GM23338 (cell line): ENCODE measurements at regions not wholly inside any gene's neighbourhood (a gene's known extent, or its start where the extent isn't known, plus 50 kb on each side); places are given as distances from the start of the nearest gene placed in this dataset.

Experiments used
- ATAC-seq: fragments of 200-7000 bp; cut with Tn5 transposase; 3 replicates; pipeline ENCODE4 v1.9.1; 2020
- DNase-seq: peaks from one replicate; pipeline ENCODE4 v3.0.0-alpha.2; 2015; ENCODE audit warnings: low spot score
- H2AFZ ChIP-seq: fragments of 200-600 bp; sonication (generic); 2 replicates; pipeline ENCODE4 v1.8.0; 2016; ENCODE audit warnings: antibody characterized with exemption, mild to moderate bottlenecking, moderate library complexity
- H3F3A ChIP-seq: fragments of 200-600 bp; sonication (generic); replicated peaks from 2 replicates; pipeline ENCODE4 v1.8.0; 2017; ENCODE audit warnings: antibody characterized with exemption, mixed run types, low read depth
- H3K27ac ChIP-seq: fragments of 200-600 bp; sonication (generic); 2 replicates; pipeline ENCODE4 v1.6.1; 2016; ENCODE audit warnings: low read depth
- H3K27me3 ChIP-seq: fragments of 200-600 bp; sonication (generic); 2 replicates; pipeline ENCODE4 v1.8.0; 2016; ENCODE audit warnings: mild to moderate bottlenecking, mixed run types, moderate library complexity; ENCODE audit not compliant: insufficient read depth
- H3K36me3 ChIP-seq: fragments of 200-600 bp; sonication (generic); 2 replicates; pipeline ENCODE4 v1.8.0; 2016; ENCODE audit warnings: mild to moderate bottlenecking; ENCODE audit not compliant: insufficient read depth
- H3K4me1 ChIP-seq: fragments of 200-600 bp; sonication (generic); 2 replicates; pipeline ENCODE4 v1.8.0; 2016; ENCODE audit warnings: mild to moderate bottlenecking, moderate library complexity; ENCODE audit not compliant: insufficient read depth
- H3K4me2 ChIP-seq: fragments of 200-600 bp; sonication (generic); 2 replicates; pipeline ENCODE4 v1.7.1; 2017; ENCODE audit warnings: mixed run types
- H3K4me3 ChIP-seq: fragments of 200-600 bp; sonication (generic); 2 replicates; pipeline ENCODE4 v1.6.1; 2016; ENCODE audit warnings: mixed run types
- H3K79me2 ChIP-seq: fragments of 200-600 bp; sonication (generic); replicated peaks from 2 replicates; pipeline ENCODE4 v1.8.0; 2017; ENCODE audit warnings: mild to moderate bottlenecking; ENCODE audit not compliant: insufficient read depth
- H3K9me2 ChIP-seq: fragments of 200-600 bp; sonication (generic); 2 replicates; pipeline ENCODE4 v1.8.0; 2017; ENCODE audit not compliant: insufficient read depth
- H4K20me1 ChIP-seq: fragments of 200-600 bp; sonication (generic); replicated peaks from 2 replicates; pipeline ENCODE4 v1.8.0; 2017; ENCODE audit warnings: mild to moderate bottlenecking; ENCODE audit not compliant: insufficient read depth
- H3K27ac Mint-ChIP-seq: 2 replicates; pipeline ENCODE4 v1.8.0; 2020; ENCODE audit warnings: inconsistent platforms, mild to moderate bottlenecking, moderate library complexity, mixed read lengths
- H3K27me3 Mint-ChIP-seq: 3 replicates; pipeline ENCODE4 v1.8.0; 2022; ENCODE audit warnings: low read depth, mild to moderate bottlenecking, moderate library complexity, mixed read lengths, inconsistent platforms; ENCODE audit not compliant: insufficient read depth, poor library complexity
- H3K36me3 Mint-ChIP-seq: 3 replicates; pipeline ENCODE4 v1.8.0; 2021; ENCODE audit warnings: low read depth, mild to moderate bottlenecking, inconsistent platforms, moderate library complexity, mixed read lengths
- H3K4me1 Mint-ChIP-seq: 3 replicates; pipeline ENCODE4 v1.8.0; 2020; ENCODE audit warnings: mild to moderate bottlenecking, inconsistent platforms, mixed read lengths
- H3K4me3 Mint-ChIP-seq: 3 replicates; pipeline ENCODE4 v1.8.0; 2021; ENCODE audit warnings: moderate library complexity, mild to moderate bottlenecking, inconsistent platforms, mixed read lengths
- H3K9me3 Mint-ChIP-seq: 3 replicates; pipeline ENCODE4 v1.8.0; 2020; ENCODE audit warnings: moderate library complexity, mild to moderate bottlenecking, inconsistent platforms, mixed read lengths
- CREB1 ChIP-seq: fragments of 250-450 bp; sonication (Bioruptor Pico); IDR thresholded peaks from 2 replicates; pipeline ENCODE4 v1.5.0; 2020; ENCODE audit warnings: low read depth, mild to moderate bottlenecking, moderate library complexity
- EZH2 ChIP-seq: fragments of 200-600 bp; sonication (generic); IDR thresholded peaks from one replicate; pipeline ENCODE4 v1.8.0; 2017; ENCODE audit warnings: antibody characterized with exemption, mild to moderate bottlenecking, low read depth; ENCODE audit not compliant: unreplicated experiment
- EZH2phosphoT487 ChIP-seq: fragments of 200-600 bp; sonication (generic); IDR thresholded peaks from one replicate; pipeline ENCODE4 v1.8.1; 2018; ENCODE audit warnings: antibody characterized with exemption; ENCODE audit not compliant: unreplicated experiment
- JUNB ChIP-seq: IDR thresholded peaks from one replicate; pipeline ENCODE4 v1.6.1; 2016; ENCODE audit warnings: antibody characterized with exemption; ENCODE audit not compliant: unreplicated experiment
- NANOG ChIP-seq: IDR thresholded peaks from 2 replicates; pipeline ENCODE4 v1.6.1; 2016; ENCODE audit warnings: antibody characterized with exemption, borderline replicate concordance
- POLR2AphosphoS5 ChIP-seq: IDR thresholded peaks from 2 replicates; pipeline ENCODE4 v1.6.1; 2016; ENCODE audit warnings: antibody characterized with exemption, low read depth
- STAT1 ChIP-seq: IDR thresholded peaks from one replicate; pipeline ENCODE4 v1.6.1; 2016; ENCODE audit warnings: antibody characterized with exemption; ENCODE audit not compliant: unreplicated experiment
- ZNF114 ChIP-seq: fragments of 250-450 bp; sonication (Bioruptor Pico); IDR thresholded peaks from 2 replicates; pipeline ENCODE4 v1.5.0; 2020; ENCODE audit warnings: mild to moderate bottlenecking, moderate library complexity
- ZNF331 ChIP-seq: fragments of 250-450 bp; sonication (Bioruptor Pico); IDR thresholded peaks from 2 replicates; pipeline ENCODE4 v1.5.0; 2020; ENCODE audit warnings: low read depth, mild to moderate bottlenecking, moderate library complexity
- TF ChIP-seq, protein P1 (sequence below), 2 experiments: fragments of 200-600 bp in 1 of 2; sonication (generic) in 1 of 2; conservative IDR thresholded peaks; 2 replicates each; pipeline versions ENCODE4 v1.5.1 to v1.6.1; 2016 to 2017; ENCODE audit warnings: antibody characterized with exemption in 2 of 2, low read depth in 2 of 2, mild to moderate bottlenecking in 2 of 2, moderate library complexity in 1 of 2
- TF ChIP-seq, protein P2 (sequence below): fragments of 250-450 bp; sonication (Bioruptor Pico); IDR thresholded peaks from 2 replicates; pipeline ENCODE4 v1.5.0; 2020; ENCODE audit warnings: mild to moderate bottlenecking, moderate library complexity
- TF ChIP-seq, protein P3 (sequence below): IDR thresholded peaks from one replicate; pipeline ENCODE4 v1.6.1; 2018; ENCODE audit warnings: antibody characterized with exemption; ENCODE audit not compliant: unreplicated experiment
- TF ChIP-seq, protein P4 (sequence below): IDR thresholded peaks from 2 replicates; pipeline ENCODE4 v1.6.1; 2016; ENCODE audit warnings: antibody characterized with exemption

DNA sequence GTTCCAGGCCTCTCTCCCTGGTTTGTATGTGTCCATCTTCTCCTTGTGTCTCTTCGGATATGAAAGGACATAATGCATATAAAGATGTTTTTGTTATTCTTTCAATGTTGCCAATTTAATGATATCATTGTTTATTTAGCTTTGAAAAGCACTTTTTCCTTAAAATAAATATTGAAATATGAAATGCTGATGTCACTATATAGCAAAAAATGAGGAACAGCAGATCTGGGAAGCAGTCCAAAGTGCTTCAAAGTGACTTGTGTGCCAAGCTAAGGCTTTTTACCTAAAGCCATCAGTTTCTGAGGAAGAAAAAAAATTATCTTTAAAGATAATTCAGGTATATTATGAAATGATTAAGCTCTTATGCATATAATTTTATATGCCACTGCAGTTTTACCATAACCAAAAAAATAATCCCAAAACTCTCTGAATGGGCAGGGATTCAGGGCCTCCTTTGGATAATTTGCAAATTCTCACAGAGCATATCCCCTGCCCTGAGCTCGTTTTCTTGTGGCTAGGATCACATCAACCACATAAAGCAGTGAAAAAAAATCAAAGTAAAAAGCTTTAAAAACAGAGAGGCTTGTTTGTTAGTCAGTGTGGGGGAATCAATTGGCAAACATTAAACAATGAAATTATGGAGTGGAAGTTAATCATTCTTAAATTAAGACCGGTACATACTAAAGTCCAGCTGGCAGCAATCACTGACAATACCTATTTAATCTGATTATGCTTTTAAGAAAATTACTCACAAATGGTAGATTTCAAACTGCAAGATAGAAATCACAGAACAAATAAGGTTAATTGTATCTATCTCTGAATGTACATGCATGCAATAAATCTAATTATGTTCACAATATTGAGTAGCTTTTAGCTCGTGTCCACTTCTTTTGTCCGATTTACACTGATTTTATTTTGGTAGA is 1027.9 kb upstream of the ADGRB3 start:
- Mint-ChIP-seq H3K27ac (no peak overlapping the region), H3K27me3 (no peaks in the 10 kb centered on the region), H3K4me3 (no peak overlapping the region), H3K36me3 (no peaks in the 10 kb centered on the region; the same call in 2 of the 3 replicates), H3K9me3 (peaks cover 3% of the 10 kb centered on the region; the same call in 2 of the 3 replicates), H3K4me1 (no peaks in the 10 kb centered on the region)
- Histone ChIP-seq H3K4me3 (no peak overlapping the region), H3K4me1 (no peaks in the 10 kb centered on the region), H3K79me2 (no peaks in the 10 kb centered on the region), H2AFZ (no peak overlapping the region), H3K9me2 (no peaks in the 10 kb centered on the region; the same call in 1 of the 2 replicates), H3K36me3 (no peaks in the 10 kb centered on the region), H4K20me1 (no peaks in the 10 kb centered on the region), H3K27me3 (no peaks in the 10 kb centered on the region), H3K4me2 (no peak overlapping the region), H3K27ac (no peak overlapping the region), H3F3A (no peaks in the 10 kb centered on the region)
- no peak for ATAC-seq
- DNase-seq: no peak
- TF ChIP-seq EZH2 (no peak), JUNB (no peak), STAT1 (no peak), CREB1 (CRISPR knock-in tag) (no peak), EZH2phosphoT487 (no peak), ZNF331 (CRISPR knock-in tag) (no peak), NANOG (no peak), ZNF114 (CRISPR knock-in tag) (no peak), POLR2AphosphoS5 (no peak)
- TF ChIP-seq, protein P1, sequence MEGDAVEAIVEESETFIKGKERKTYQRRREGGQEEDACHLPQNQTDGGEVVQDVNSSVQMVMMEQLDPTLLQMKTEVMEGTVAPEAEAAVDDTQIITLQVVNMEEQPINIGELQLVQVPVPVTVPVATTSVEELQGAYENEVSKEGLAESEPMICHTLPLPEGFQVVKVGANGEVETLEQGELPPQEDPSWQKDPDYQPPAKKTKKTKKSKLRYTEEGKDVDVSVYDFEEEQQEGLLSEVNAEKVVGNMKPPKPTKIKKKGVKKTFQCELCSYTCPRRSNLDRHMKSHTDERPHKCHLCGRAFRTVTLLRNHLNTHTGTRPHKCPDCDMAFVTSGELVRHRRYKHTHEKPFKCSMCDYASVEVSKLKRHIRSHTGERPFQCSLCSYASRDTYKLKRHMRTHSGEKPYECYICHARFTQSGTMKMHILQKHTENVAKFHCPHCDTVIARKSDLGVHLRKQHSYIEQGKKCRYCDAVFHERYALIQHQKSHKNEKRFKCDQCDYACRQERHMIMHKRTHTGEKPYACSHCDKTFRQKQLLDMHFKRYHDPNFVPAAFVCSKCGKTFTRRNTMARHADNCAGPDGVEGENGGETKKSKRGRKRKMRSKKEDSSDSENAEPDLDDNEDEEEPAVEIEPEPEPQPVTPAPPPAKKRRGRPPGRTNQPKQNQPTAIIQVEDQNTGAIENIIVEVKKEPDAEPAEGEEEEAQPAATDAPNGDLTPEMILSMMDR (conservative IDR thresholded peaks at IDR 0.05; ENCODE audit: low read depth in 2 of 2): no peak
- TF ChIP-seq, protein P2, sequence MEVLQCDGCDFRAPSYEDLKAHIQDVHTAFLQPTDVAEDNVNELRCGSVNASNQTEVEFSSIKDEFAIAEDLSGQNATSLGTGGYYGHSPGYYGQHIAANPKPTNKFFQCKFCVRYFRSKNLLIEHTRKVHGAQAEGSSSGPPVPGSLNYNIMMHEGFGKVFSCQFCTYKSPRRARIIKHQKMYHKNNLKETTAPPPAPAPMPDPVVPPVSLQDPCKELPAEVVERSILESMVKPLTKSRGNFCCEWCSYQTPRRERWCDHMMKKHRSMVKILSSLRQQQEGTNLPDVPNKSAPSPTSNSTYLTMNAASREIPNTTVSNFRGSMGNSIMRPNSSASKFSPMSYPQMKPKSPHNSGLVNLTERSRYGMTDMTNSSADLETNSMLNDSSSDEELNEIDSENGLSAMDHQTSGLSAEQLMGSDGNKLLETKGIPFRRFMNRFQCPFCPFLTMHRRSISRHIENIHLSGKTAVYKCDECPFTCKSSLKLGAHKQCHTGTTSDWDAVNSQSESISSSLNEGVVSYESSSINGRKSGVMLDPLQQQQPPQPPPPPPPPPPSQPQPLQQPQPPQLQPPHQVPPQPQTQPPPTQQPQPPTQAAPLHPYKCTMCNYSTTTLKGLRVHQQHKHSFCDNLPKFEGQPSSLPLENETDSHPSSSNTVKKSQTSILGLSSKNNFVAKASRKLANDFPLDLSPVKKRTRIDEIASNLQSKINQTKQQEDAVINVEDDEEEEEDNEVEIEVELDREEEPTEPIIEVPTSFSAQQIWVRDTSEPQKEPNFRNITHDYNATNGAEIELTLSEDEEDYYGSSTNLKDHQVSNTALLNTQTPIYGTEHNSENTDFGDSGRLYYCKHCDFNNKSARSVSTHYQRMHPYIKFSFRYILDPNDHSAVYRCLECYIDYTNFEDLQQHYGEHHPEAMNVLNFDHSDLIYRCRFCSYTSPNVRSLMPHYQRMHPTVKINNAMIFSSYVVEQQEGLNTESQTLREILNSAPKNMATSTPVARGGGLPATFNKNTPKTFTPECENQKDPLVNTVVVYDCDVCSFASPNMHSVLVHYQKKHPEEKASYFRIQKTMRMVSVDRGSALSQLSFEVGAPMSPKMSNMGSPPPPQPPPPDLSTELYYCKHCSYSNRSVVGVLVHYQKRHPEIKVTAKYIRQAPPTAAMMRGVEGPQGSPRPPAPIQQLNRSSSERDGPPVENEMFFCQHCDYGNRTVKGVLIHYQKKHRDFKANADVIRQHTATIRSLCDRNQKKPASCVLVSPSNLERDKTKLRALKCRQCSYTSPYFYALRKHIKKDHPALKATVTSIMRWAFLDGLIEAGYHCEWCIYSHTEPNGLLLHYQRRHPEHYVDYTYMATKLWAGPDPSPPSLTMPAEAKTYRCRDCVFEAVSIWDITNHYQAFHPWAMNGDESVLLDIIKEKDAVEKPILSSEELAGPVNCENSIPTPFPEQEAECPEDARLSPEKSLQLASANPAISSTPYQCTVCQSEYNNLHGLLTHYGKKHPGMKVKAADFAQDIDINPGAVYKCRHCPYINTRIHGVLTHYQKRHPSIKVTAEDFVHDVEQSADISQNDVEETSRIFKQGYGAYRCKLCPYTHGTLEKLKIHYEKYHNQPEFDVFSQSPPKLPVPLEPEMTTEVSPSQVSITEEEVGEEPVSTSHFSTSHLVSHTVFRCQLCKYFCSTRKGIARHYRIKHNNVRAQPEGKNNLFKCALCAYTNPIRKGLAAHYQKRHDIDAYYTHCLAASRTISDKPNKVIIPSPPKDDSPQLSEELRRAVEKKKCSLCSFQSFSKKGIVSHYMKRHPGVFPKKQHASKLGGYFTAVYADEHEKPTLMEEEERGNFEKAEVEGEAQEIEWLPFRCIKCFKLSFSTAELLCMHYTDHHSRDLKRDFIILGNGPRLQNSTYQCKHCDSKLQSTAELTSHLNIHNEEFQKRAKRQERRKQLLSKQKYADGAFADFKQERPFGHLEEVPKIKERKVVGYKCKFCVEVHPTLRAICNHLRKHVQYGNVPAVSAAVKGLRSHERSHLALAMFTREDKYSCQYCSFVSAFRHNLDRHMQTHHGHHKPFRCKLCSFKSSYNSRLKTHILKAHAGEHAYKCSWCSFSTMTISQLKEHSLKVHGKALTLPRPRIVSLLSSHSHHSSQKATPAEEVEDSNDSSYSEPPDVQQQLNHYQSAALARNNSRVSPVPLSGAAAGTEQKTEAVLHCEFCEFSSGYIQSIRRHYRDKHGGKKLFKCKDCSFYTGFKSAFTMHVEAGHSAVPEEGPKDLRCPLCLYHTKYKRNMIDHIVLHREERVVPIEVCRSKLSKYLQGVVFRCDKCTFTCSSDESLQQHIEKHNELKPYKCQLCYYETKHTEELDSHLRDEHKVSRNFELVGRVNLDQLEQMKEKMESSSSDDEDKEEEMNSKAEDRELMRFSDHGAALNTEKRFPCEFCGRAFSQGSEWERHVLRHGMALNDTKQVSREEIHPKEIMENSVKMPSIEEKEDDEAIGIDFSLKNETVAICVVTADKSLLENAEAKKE: no peak
- TF ChIP-seq, protein P3, sequence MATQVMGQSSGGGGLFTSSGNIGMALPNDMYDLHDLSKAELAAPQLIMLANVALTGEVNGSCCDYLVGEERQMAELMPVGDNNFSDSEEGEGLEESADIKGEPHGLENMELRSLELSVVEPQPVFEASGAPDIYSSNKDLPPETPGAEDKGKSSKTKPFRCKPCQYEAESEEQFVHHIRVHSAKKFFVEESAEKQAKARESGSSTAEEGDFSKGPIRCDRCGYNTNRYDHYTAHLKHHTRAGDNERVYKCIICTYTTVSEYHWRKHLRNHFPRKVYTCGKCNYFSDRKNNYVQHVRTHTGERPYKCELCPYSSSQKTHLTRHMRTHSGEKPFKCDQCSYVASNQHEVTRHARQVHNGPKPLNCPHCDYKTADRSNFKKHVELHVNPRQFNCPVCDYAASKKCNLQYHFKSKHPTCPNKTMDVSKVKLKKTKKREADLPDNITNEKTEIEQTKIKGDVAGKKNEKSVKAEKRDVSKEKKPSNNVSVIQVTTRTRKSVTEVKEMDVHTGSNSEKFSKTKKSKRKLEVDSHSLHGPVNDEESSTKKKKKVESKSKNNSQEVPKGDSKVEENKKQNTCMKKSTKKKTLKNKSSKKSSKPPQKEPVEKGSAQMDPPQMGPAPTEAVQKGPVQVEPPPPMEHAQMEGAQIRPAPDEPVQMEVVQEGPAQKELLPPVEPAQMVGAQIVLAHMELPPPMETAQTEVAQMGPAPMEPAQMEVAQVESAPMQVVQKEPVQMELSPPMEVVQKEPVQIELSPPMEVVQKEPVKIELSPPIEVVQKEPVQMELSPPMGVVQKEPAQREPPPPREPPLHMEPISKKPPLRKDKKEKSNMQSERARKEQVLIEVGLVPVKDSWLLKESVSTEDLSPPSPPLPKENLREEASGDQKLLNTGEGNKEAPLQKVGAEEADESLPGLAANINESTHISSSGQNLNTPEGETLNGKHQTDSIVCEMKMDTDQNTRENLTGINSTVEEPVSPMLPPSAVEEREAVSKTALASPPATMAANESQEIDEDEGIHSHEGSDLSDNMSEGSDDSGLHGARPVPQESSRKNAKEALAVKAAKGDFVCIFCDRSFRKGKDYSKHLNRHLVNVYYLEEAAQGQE: no peak
- TF ChIP-seq, protein P4, sequence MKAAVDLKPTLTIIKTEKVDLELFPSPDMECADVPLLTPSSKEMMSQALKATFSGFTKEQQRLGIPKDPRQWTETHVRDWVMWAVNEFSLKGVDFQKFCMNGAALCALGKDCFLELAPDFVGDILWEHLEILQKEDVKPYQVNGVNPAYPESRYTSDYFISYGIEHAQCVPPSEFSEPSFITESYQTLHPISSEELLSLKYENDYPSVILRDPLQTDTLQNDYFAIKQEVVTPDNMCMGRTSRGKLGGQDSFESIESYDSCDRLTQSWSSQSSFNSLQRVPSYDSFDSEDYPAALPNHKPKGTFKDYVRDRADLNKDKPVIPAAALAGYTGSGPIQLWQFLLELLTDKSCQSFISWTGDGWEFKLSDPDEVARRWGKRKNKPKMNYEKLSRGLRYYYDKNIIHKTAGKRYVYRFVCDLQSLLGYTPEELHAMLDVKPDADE: no peak
